Putamen (tissue), 1 donor: ENCODE measurements at regions not wholly inside any gene's neighbourhood (a gene's known extent, or its start where the extent isn't known, plus 50 kb on each side); places are given as distances from the start of the nearest gene placed in this dataset.
A peak's percentile ranks its signal among the peaks of the same experiment; 100 is the strongest.

Source experiments
- DNase-seq: peaks from one replicate; pipeline ENCODE4 v3.0.0-alpha.2; 2016; ENCODE audit warnings: low spot score

DNA sequence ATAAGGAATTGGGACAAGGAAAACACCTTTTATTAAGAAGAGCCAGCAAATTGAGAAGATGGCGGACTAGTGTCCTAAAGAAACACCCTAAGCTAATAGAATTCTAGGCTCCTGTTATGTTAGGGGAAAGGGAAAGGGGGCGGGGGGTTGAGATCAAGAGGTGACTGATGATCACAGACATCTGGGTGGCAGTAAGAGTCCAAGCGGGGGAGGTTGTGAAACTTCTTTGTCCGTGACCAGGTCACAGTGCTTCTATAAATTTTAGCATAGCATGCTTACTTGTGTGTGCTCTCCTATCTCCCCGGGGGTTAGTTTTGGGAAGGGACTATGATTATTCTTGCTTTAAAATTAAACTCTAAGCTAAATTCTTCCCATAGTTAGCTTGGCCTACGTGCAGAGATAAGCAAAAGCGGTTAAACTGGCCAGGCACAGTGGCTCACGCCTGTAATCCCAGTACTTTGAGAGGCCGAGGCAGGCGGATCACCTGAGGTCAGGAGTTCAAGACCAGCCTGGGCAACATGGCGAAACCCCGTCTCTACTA, 262.1 kb downstream of the SKIDA1 start:
- DNase-seq = no peak

- DNase-seq = peak; percentile 42
Observed at GRCh38 chr10:21261842-21262294, 263.6 kb downstream of the SKIDA1 start.

DNA sequence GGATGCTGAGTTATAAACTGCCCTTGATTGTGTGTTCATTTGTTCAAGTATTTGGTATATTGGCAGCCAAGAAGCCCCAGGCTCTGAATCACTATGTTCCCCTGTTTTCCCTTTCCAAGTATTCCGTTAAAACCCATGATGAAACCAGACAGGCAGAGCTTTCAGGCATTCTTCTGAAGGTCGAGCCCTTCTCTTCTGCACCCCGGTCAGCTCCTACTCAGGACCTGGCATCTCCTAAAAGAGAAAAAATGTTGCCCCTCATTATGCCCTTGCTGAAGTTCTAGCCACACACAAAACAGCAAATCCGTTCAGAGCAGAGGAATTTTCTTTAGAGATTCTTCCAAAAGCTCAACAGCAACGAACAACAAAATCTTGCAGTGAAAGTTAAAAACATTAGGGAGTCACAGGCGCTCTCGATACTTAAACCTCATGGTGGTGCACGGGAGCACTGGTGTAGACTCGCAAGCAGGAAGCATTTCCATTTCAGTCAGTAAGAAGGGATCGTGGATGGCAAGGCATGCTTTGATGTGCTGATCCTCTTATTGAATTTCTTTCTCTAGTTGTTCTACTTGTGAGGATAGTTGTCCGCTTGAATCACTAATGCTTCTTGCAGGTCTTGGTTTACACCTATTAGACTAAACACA, 264.9 kb downstream of the SKIDA1 start:
- DNase-seq = peak; percentile 45

- DNase-seq = no peak
Observed at GRCh38 chr10:21260066-21260465, 265.4 kb downstream of the SKIDA1 start.

- DNase-seq = no peak
Observed at GRCh38 chr10:21257919-21258318, 267.6 kb downstream of the SKIDA1 start.

- no peak for DNase-seq
Observed at GRCh38 chr10:21257191-21257590, 268.3 kb downstream of the SKIDA1 start.

DNA sequence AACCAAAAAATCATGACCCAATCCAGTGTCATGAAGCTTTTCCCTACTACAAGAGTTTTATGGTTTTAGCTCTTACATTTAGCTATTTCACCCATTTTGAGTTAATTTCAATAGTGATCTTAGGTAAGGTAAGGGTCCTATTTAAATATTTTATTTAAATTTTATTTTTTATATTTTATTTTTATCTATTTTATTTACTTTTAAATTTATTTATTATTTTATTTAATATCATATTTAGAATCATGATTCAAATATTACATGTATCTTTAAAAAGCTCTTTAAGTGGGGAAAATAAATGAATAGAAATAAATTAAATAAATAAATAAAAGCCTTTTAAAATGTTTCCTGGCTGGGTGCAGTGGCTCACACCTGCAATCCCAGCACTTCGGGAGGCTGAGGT, 276.0 kb downstream of the SKIDA1 start:
- no peak for DNase-seq

DNA sequence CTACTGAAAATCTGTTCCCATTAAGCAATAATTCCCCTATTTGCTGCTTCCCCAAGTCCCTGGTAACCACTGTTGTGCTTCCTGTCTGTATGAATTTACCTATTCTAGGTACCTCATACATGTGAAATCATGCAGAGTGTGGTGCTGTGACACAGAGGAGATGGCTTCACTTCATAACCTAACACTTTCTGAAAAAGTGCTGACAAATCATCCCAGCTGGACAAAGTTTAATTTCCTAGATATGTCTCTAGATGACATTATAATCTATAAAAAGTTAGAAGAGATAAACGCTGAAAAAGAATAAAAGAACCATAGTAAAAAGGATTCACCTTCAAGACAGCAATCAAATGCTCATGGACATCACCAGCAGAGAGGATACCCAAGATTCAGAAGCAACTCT, 277.9 kb downstream of the SKIDA1 start:
- DNase-seq = no peak

GRCh38 chr10:21246178-21246577, 279.3 kb downstream of the SKIDA1 start:
- DNase-seq = no peak

- no peak for DNase-seq
Observed at GRCh38 chr10:21243748-21244257, 281.7 kb downstream of the SKIDA1 start.

DNA sequence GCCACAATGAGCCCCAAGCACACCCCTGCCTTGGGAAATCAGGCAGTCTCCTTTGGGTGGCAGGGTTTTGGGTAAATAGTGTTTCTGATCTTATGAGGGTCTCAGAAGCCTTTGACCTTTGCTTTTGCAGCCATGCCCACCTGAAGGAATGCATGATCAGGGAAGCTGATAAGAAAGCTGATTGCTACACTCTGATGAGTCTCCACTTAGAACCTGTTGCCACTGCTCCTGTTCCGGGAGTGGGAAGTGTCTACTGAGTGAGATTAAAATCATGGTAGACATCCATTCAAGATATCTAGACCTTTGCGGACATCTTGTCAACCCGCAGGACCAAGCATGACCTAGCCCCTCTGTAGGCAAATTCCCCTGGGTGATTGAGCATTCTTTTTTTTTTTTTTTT, 282.6 kb downstream of the SKIDA1 start:
- DNase-seq = no peak

DNA sequence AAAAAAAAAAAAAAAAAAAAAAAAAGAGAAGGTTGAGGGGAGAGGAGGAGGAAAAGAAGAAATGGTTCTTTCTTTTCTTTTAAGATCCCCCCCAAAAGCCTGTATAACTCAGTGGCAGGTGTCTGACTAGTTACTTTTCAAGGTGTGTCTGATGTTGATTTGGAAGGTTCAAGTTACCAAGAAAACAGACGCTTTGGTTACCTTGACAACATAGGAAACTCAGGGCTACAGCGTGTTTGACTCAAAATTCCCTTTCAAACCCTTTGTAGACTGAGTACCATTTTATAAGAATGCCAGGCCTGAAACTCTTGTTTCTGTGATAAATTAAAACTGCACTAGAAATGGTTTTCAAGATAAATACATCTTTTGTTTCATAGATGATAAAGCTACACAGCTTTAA, 286.8 kb downstream of the SKIDA1 start:
- no peak for DNase-seq

DNA sequence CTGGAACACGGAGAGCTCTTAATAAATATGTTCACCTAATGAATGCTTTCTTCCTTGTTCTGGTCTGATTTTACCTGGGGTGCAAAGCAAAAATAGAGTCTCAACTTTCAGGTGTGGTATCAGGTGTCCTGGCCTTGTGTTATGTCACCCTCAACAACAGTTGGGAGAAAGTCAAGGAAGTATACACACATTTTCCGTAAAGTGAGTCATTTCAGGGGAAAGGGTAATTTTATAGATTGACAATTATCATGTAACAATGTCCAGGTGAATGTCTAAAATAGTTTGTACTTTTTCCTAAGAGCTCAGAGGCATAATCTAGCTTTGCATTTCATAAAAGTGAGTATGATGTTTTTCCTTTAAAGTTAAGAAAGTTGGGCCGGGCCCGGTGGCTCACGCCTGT, 287.4 kb downstream of the SKIDA1 start:
- DNase-seq = no peak

- DNase-seq = no peak
Observed at GRCh38 chr10:21234761-21235160, 290.7 kb downstream of the SKIDA1 start.

DNA sequence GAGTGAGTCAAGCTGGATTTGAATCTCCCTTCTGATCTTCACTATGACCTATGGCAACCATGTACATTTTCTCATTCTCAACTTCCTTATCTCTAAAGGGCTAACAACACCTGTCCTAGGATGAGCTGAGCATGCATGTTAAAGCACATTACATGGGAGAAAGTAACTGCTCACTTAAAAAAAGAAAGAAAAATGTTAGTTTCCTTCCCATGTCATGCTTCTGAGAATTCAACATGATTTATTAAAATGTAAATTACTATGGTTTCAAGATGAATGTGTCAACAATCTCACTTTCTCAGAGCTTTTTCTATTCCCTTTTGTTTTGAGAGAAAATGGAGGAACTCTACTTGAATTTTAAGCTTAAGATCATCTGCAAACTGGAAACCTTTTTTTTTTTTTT, 295.3 kb downstream of the SKIDA1 start:
- DNase-seq = no peak

- DNase-seq = no peak
Observed at GRCh38 chr10:21217748-21218367, 307.6 kb downstream of the SKIDA1 start.

DNA sequence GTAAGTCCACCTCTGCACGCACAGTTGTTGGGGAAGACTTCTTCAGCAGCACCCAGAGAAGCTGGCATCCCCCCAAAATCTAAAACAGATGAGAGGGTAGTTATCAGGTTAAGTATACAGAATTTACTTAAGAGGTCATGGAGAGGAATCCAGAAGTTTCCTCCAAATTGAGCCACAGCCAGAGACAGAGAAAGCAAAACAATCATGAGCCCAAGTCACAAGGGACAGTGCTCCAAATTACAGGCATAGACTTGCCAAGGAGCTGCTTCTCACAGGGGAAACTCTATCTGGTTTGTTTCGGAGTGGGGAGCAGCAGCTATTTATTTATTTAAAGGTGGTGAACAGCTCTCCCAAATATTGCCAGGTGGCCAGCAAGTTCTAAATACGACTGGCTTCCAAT, 308.4 kb downstream of the SKIDA1 start:
- DNase-seq = peak; percentile 9

DNA sequence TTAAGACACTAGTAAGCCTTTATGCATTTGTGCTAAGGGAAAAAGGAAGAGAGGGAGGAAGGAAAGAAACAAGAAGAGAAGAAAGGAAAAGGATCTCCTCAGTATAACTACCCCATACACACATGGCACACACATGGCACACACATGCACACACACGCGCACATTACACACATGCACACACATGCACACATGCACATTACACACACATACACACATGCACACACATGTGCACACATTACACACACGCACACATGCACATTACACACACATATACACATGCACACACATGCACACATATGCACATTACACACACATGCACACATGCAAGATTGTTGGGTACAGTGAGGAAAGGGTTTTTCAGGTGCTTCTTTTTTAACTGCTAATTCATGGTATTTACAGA, 311.2 kb downstream of the SKIDA1 start:
- DNase-seq = no peak

DNA sequence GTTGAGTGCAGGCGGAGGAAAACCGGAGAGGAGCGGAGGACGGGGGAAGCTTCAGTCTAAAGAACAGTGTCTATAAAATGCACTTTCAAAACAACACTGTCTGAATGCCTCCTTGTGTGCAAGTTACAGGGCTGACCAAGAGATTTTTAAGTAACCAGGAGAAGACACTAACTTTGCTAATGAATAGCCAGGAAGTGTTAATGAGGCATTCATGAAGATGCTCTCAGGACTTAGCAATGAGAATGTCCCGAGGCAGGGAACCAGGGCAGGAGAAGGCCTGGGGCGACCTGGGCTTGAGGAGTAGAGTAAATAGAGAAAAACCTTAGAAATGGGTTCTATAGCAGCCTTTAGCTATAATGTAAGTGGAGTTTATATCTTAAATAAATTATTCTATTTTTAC, 312.1 kb downstream of the SKIDA1 start:
- no peak for DNase-seq

GRCh38 chr10:21212912-21213311, 312.6 kb downstream of the SKIDA1 start:
- no peak for DNase-seq

GRCh38 chr10:21212348-21212747, 313.1 kb downstream of the SKIDA1 start:
- no peak for DNase-seq

DNA sequence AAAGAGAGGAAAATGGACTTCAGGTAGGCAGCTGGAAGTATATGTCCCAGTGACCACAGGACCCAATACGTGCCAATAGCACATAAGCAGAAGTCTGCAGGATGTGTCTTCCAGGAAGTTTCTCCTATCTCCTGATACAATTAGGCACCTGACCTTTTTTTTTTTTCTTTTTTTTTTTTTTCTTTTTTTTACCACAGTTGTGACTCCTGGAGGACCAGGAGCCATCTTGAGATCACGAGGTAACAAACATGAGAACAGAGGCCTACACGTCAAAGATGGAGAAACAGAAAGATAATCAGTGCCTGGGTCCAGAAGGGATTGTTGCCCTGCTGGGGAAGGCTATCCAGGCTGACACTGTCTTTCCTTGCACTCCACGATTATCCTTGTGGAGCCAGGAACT, 312.4 kb upstream of the NEBL start:
- no peak for DNase-seq

GRCh38 chr10:21208666-21209316, 311.7 kb upstream of the NEBL start:
- no peak for DNase-seq
